ENCODE measurements at regions not wholly inside any gene's neighbourhood (a gene's known extent, or its start where the extent isn't known, plus 50 kb on each side); places are given as distances from the start of the nearest gene placed in this dataset.

- DNase-seq (ENCODE audit: low read depth in 3 of 3) = no peak
These were observed 368.2 kb downstream of the EPHA4 start for GRCh38 chr2:221203856-221204255.

- no peak for DNase-seq (ENCODE audit: low read depth in 3 of 3)
These were observed 367.4 kb downstream of the EPHA4 start for GRCh38 chr2:221204699-221205098.

- no peak for DNase-seq (ENCODE audit: low read depth in 3 of 3)
These were observed 366.9 kb downstream of the EPHA4 start for GRCh38 chr2:221205103-221205673.

- no peak for DNase-seq (ENCODE audit: low read depth in 3 of 3)
These were observed 361.4 kb downstream of the EPHA4 start for GRCh38 chr2:221210686-221211085.

- no peak for DNase-seq (ENCODE audit: low read depth in 3 of 3)
These were observed 360.5 kb downstream of the EPHA4 start for GRCh38 chr2:221211653-221212052.

- DNase-seq (ENCODE audit: low read depth in 3 of 3) = no peak
These were observed 360.0 kb downstream of the EPHA4 start for GRCh38 chr2:221212105-221212504.

- DNase-seq (ENCODE audit: low read depth in 3 of 3) = no peak
These were observed 356.6 kb downstream of the EPHA4 start for GRCh38 chr2:221215487-221215886.

GRCh38 chr2:221216636-221217035 lies 355.5 kb downstream of the EPHA4 start:
- no peak for DNase-seq (ENCODE audit: low read depth in 3 of 3)

GRCh38 chr2:221225752-221226151 lies 346.4 kb downstream of the EPHA4 start:
- no peak for DNase-seq (ENCODE audit: low read depth in 3 of 3)

GRCh38 chr2:221228214-221228769 lies 343.8 kb downstream of the EPHA4 start:
- DNase-seq (ENCODE audit: low read depth in 3 of 3) = no peak

GRCh38 chr2:221229099-221229498 lies 343.0 kb downstream of the EPHA4 start:
- no peak for DNase-seq (ENCODE audit: low read depth in 3 of 3)

GRCh38 chr2:221231511-221231910 lies 340.6 kb downstream of the EPHA4 start:
- DNase-seq (ENCODE audit: low read depth in 3 of 3) = no peak

GRCh38 chr2:221235941-221236340 lies 336.2 kb downstream of the EPHA4 start:
- DNase-seq (ENCODE audit: low read depth in 3 of 3) = no peak

- no peak for DNase-seq (ENCODE audit: low read depth in 3 of 3)
These were observed 331.0 kb downstream of the EPHA4 start for GRCh38 chr2:221241072-221241471.

- DNase-seq (ENCODE audit: low read depth in 3 of 3) = no peak
These were observed 328.3 kb downstream of the EPHA4 start for GRCh38 chr2:221243771-221244170.

GRCh38 chr2:221245045-221245444 lies 327.1 kb downstream of the EPHA4 start:
- no peak for DNase-seq (ENCODE audit: low read depth in 3 of 3)

- DNase-seq (ENCODE audit: low read depth in 3 of 3) = no peak
These were observed 326.3 kb downstream of the EPHA4 start for GRCh38 chr2:221245772-221246171.

GRCh38 chr2:221254299-221254698 lies 317.8 kb downstream of the EPHA4 start:
- no peak for DNase-seq (ENCODE audit: low read depth in 3 of 3)

- DNase-seq (ENCODE audit: low read depth in 3 of 3) = no peak
These were observed 316.2 kb downstream of the EPHA4 start for GRCh38 chr2:221255862-221256261.

GRCh38 chr2:221258464-221258863 lies 313.6 kb downstream of the EPHA4 start:
- DNase-seq (ENCODE audit: low read depth in 3 of 3) = no peak

- no peak for DNase-seq (ENCODE audit: low read depth in 3 of 3)
These were observed 309.5 kb downstream of the EPHA4 start for GRCh38 chr2:221262651-221263050.

GRCh38 chr2:221263573-221263972 lies 308.5 kb downstream of the EPHA4 start:
- DNase-seq (ENCODE audit: low read depth in 3 of 3) = no peak

- no peak for DNase-seq (ENCODE audit: low read depth in 3 of 3)
These were observed 307.8 kb downstream of the EPHA4 start for GRCh38 chr2:221264318-221264717.

- no peak for DNase-seq (ENCODE audit: low read depth in 3 of 3)
These were observed 304.2 kb downstream of the EPHA4 start for GRCh38 chr2:221267773-221268425.
